OCI-LY7 (cell line): ENCODE measurements at regions not wholly inside any gene's neighbourhood (a gene's known extent, or its start where the extent isn't known, plus 50 kb on each side); places are given as distances from the start of the nearest gene placed in this dataset.

Experiments
- BruUV-seq: library from RNA; stranded (reverse); fragments of 400-500 nt; replicated peaks from 2 replicates; lab custom pipeline; 2021; lab: Mats Ljungman, UMichigan
- CTCF ChIA-PET: fragments of 300-600 bp; sonication (Branson Sonifier 250); formaldehyde crosslinking; loops from one replicate; lab custom pipeline; 2022; ENCODE audit warnings: antibody characterized with exemption; ENCODE audit not compliant: unreplicated experiment; lab: Charles Lee
- POLR2A ChIA-PET: fragments of 300-600 bp; sonication (Branson Sonifier 250); formaldehyde crosslinking; loops from one replicate; lab custom pipeline; 2022; ENCODE audit warnings: antibody characterized with exemption; lab: Charles Lee
- DNase-seq: peaks from one replicate; pipeline ENCODE4 v3.0.0-alpha.2; 2015; ENCODE audit warnings: low spot score
- H2AFZ ChIP-seq: fragments of 200-600 bp; sonication (generic), shearing (Covaris generic); 2 replicates; pipeline ENCODE4 v1.6.1; 2014; ENCODE audit warnings: mild to moderate bottlenecking, antibody characterized with exemption, low read length, moderate library complexity
- H3K27ac ChIP-seq: fragments of 200-600 bp; sonication (generic); 2 replicates; pipeline ENCODE4 v1.5.1; 2014; ENCODE audit warnings: mixed run types, low read depth, mild to moderate bottlenecking, moderate library complexity, low read length, inconsistent platforms; ENCODE audit not compliant: poor library complexity, severe bottlenecking
- H3K36me3 ChIP-seq: fragments of 200-600 bp; sonication (generic); 2 replicates; pipeline ENCODE4 v1.6.1; 2014; ENCODE audit warnings: mild to moderate bottlenecking, antibody characterized with exemption, low read length, moderate library complexity, mixed read lengths; ENCODE audit not compliant: insufficient read depth
- H3K4me1 ChIP-seq: fragments of 200-600 bp; sonication (generic); 2 replicates; pipeline ENCODE4 v1.5.1; 2014; ENCODE audit warnings: mild to moderate bottlenecking, low read length; ENCODE audit not compliant: insufficient read depth, poor library complexity, severe bottlenecking
- H3K4me2 ChIP-seq: fragments of 200-600 bp; sonication (generic); 2 replicates; pipeline ENCODE4 v1.6.1; 2014; ENCODE audit warnings: mild to moderate bottlenecking, low read length
- H3K4me3 ChIP-seq: fragments of 200-600 bp; sonication (generic); 2 replicates; pipeline ENCODE4 v1.5.1; 2014; ENCODE audit warnings: mild to moderate bottlenecking, low read depth, low read length; ENCODE audit not compliant: poor library complexity, severe bottlenecking
- H3K79me2 ChIP-seq: fragments of 200-600 bp; sonication (generic); 2 replicates; pipeline ENCODE4 v1.6.1; 2016; ENCODE audit warnings: low read depth, mild to moderate bottlenecking, low read length, moderate library complexity, mixed read lengths; ENCODE audit not compliant: insufficient read depth
- H3K9me2 ChIP-seq: fragments of 200-600 bp; sonication (generic); 2 replicates; pipeline ENCODE4 v1.6.1; 2016; ENCODE audit warnings: mild to moderate bottlenecking, low read length, mixed read lengths; ENCODE audit not compliant: insufficient read depth
- H3K9me3 ChIP-seq: fragments of 200-600 bp; sonication (generic); 2 replicates; pipeline ENCODE4 v1.6.1; 2014; ENCODE audit warnings: mild to moderate bottlenecking, mixed run types, low read length, mixed read lengths
- H4K20me1 ChIP-seq: fragments of 200-600 bp; sonication (generic); 2 replicates; pipeline ENCODE4 v1.6.1; 2014; ENCODE audit warnings: mild to moderate bottlenecking, antibody characterized with exemption, low read length, moderate library complexity, mixed read lengths; ENCODE audit not compliant: insufficient read depth
- EZH2phosphoT487 ChIP-seq: fragments of 200-600 bp; sonication (generic); IDR thresholded peaks from 2 replicates; pipeline ENCODE4 v1.6.1; 2018; ENCODE audit warnings: low read depth, borderline replicate concordance, mild to moderate bottlenecking, mixed run types, antibody characterized with exemption, low read length, moderate library complexity, mixed read lengths
- intact Hi-C: fragments of 100-400 bp; cut with micrococcal nuclease; formaldehyde crosslinking; loops from one replicate; pipeline ENCODE4 v1.10.0; 2022; ENCODE audit not compliant: unreplicated experiment
- TF ChIP-seq, protein P1 (sequence below): fragments of 200-600 bp; sonication (generic); conservative IDR thresholded peaks from 2 replicates; pipeline ENCODE4 v1.5.1; 2014; ENCODE audit warnings: mild to moderate bottlenecking, antibody characterized with exemption, low read length, moderate library complexity, mixed read lengths

- no peak for TF ChIP-seq EZH2phosphoT487
- TF ChIP-seq, protein P1, sequence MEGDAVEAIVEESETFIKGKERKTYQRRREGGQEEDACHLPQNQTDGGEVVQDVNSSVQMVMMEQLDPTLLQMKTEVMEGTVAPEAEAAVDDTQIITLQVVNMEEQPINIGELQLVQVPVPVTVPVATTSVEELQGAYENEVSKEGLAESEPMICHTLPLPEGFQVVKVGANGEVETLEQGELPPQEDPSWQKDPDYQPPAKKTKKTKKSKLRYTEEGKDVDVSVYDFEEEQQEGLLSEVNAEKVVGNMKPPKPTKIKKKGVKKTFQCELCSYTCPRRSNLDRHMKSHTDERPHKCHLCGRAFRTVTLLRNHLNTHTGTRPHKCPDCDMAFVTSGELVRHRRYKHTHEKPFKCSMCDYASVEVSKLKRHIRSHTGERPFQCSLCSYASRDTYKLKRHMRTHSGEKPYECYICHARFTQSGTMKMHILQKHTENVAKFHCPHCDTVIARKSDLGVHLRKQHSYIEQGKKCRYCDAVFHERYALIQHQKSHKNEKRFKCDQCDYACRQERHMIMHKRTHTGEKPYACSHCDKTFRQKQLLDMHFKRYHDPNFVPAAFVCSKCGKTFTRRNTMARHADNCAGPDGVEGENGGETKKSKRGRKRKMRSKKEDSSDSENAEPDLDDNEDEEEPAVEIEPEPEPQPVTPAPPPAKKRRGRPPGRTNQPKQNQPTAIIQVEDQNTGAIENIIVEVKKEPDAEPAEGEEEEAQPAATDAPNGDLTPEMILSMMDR: no peak
- Histone ChIP-seq H3K4me1 (no peaks in the 10 kb centered on the region), H3K27ac (no peak overlapping the region), H3K36me3 (no peaks in the 10 kb centered on the region), H3K4me3 (no peak overlapping the region), H3K4me2 (no peak overlapping the region), H3K9me2 (no peaks in the 10 kb centered on the region), H2AFZ (no peak overlapping the region), H4K20me1 (no peaks in the 10 kb centered on the region), H3K79me2 (no peaks in the 10 kb centered on the region), H3K9me3 (no peaks in the 10 kb centered on the region)
- intact Hi-C loops: no loop called here
- BruUV-seq: no TSS peak
- ChIA-PET POLR2A (no interaction called here), CTCF (no interaction called here)
- no peak for DNase-seq
Observed at GRCh38 chr5:122683631-122684030, 91.2 kb upstream of the SNX2 start.

DNA sequence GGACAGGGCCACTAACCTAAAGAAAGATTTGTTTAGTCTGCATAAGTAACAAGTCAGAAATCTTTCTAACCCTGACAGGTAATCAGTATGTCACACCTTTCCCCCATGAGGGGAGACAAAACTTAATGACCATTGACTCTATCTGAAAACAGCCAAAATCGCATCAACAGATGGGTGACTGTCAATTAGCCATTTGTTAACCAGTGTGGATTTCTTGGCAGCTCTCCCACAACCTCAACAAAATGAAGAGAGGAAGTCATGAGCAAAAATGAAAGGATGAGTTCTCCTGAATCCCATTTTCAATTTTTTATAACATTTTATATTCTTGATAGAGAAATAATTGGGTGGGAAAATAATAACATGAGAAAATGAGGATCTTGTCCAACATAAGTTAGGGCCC, 84.6 kb upstream of the SNX2 start:
- ChIA-PET POLR2A (interaction anchor here (0.7 kb wide), 1 partner anchor 57 kb away, joined by 3 read pairs; no protein-coding TSS in a partner anchor), CTCF (no interaction called here)
- no TSS peak for BruUV-seq
- Histone ChIP-seq H3K79me2 (no peaks in the 10 kb centered on the region), H3K4me1 (no peaks in the 10 kb centered on the region), H4K20me1 (no peaks in the 10 kb centered on the region), H3K36me3 (no peaks in the 10 kb centered on the region), H3K27ac (no peak overlapping the region), H3K9me2 (no peaks in the 10 kb centered on the region), H2AFZ (no peak overlapping the region), H3K4me2 (no peak overlapping the region), H3K9me3 (no peaks in the 10 kb centered on the region), H3K4me3 (no peak overlapping the region)
- intact Hi-C loops: no loop called here
- DNase-seq: no peak
- no peak for TF ChIP-seq EZH2phosphoT487
- TF ChIP-seq, protein P1: no peak

- Histone ChIP-seq H4K20me1 (no peaks in the 10 kb centered on the region), H3K4me1 (peaks cover 2% of the 10 kb centered on the region), H2AFZ (no peak overlapping the region), H3K4me2 (no peak overlapping the region), H3K9me2 (no peaks in the 10 kb centered on the region), H3K27ac (no peak overlapping the region), H3K9me3 (no peaks in the 10 kb centered on the region), H3K4me3 (no peak overlapping the region), H3K36me3 (no peaks in the 10 kb centered on the region), H3K79me2 (no peaks in the 10 kb centered on the region)
- TF ChIP-seq, protein P1: no peak
- TF ChIP-seq EZH2phosphoT487: no peak
- no peak for DNase-seq
- intact Hi-C loops: no loop called here
- ChIA-PET CTCF (no interaction called here), POLR2A (no interaction called here)
- BruUV-seq: no TSS peak
Observed at GRCh38 chr5:122691931-122692330, 82.9 kb upstream of the SNX2 start.
